ENCODE measurements at regions not wholly inside any gene's neighbourhood (a gene's known extent, or its start where the extent isn't known, plus 50 kb on each side); places are given as distances from the start of the nearest gene placed in this dataset.

DNA sequence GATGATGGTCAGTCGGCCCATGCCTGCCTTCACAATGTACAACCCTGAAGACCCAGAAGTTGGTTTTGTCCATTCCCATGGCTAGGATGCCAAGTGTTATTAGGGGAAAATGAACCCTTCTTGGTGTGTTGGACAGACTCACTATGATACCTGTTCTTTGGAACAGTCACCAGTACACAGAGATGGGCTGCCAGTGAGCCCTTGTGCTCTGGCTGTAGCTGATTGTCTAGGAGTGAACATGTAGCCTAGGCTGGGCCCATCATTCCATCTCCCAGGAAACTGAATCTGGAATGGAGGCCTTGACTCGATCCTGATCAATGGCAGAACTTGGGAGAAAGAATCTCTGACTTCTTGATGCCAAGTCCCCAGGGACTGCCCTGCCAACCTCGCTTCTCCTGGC, 188.9 kb downstream of the EVX1 start:
- TF ChIP-seq, protein P1, sequence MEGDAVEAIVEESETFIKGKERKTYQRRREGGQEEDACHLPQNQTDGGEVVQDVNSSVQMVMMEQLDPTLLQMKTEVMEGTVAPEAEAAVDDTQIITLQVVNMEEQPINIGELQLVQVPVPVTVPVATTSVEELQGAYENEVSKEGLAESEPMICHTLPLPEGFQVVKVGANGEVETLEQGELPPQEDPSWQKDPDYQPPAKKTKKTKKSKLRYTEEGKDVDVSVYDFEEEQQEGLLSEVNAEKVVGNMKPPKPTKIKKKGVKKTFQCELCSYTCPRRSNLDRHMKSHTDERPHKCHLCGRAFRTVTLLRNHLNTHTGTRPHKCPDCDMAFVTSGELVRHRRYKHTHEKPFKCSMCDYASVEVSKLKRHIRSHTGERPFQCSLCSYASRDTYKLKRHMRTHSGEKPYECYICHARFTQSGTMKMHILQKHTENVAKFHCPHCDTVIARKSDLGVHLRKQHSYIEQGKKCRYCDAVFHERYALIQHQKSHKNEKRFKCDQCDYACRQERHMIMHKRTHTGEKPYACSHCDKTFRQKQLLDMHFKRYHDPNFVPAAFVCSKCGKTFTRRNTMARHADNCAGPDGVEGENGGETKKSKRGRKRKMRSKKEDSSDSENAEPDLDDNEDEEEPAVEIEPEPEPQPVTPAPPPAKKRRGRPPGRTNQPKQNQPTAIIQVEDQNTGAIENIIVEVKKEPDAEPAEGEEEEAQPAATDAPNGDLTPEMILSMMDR (IDR thresholded peaks at IDR 0.05; ENCODE audit: insufficient read depth, low read length), result no peak
- TF ChIP-seq, protein P2, sequence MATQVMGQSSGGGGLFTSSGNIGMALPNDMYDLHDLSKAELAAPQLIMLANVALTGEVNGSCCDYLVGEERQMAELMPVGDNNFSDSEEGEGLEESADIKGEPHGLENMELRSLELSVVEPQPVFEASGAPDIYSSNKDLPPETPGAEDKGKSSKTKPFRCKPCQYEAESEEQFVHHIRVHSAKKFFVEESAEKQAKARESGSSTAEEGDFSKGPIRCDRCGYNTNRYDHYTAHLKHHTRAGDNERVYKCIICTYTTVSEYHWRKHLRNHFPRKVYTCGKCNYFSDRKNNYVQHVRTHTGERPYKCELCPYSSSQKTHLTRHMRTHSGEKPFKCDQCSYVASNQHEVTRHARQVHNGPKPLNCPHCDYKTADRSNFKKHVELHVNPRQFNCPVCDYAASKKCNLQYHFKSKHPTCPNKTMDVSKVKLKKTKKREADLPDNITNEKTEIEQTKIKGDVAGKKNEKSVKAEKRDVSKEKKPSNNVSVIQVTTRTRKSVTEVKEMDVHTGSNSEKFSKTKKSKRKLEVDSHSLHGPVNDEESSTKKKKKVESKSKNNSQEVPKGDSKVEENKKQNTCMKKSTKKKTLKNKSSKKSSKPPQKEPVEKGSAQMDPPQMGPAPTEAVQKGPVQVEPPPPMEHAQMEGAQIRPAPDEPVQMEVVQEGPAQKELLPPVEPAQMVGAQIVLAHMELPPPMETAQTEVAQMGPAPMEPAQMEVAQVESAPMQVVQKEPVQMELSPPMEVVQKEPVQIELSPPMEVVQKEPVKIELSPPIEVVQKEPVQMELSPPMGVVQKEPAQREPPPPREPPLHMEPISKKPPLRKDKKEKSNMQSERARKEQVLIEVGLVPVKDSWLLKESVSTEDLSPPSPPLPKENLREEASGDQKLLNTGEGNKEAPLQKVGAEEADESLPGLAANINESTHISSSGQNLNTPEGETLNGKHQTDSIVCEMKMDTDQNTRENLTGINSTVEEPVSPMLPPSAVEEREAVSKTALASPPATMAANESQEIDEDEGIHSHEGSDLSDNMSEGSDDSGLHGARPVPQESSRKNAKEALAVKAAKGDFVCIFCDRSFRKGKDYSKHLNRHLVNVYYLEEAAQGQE (IDR thresholded peaks at IDR 0.05; ENCODE audit: insufficient replicate concordance, low read depth), result no peak
- TF ChIP-seq POLR2AphosphoS5 (IDR thresholded peaks at IDR 0.05; ENCODE audit: low read depth), result no peak

All from HL-60 (cell line).